G401.6 (cell line): ENCODE measurements at regions not wholly inside any gene's neighbourhood (a gene's known extent, or its start where the extent isn't known, plus 50 kb on each side); places are given as distances from the start of the nearest gene placed in this dataset.

ENCODE experiments used
- FAIRE-seq: peaks from 2 replicates; lab custom pipeline; 2012; peaks lifted over from hg19 to GRCh38; lab: Jason Lieb, UNC

GRCh38 chr20:57895161-57895855, 185.5 kb upstream of the PMEPA1 start:
- no peak for FAIRE-seq

- no peak for FAIRE-seq
These were observed 184.7 kb upstream of the PMEPA1 start for GRCh38 chr20:57894522-57894921.

GRCh38 chr20:57894096-57894495, 184.3 kb upstream of the PMEPA1 start:
- no peak for FAIRE-seq

- FAIRE-seq, result no peak
These were observed 183.7 kb upstream of the PMEPA1 start for GRCh38 chr20:57893366-57893999.

GRCh38 chr20:57892471-57892870, 182.7 kb upstream of the PMEPA1 start:
- no peak for FAIRE-seq

- no peak for FAIRE-seq
These were observed 181.2 kb upstream of the PMEPA1 start for GRCh38 chr20:57891014-57891413.

- no peak for FAIRE-seq
These were observed 180.5 kb upstream of the PMEPA1 start for GRCh38 chr20:57890202-57890800.

- FAIRE-seq, result no peak
These were observed 178.8 kb upstream of the PMEPA1 start for GRCh38 chr20:57888591-57888990.

- no peak for FAIRE-seq
These were observed 175.1 kb upstream of the PMEPA1 start for GRCh38 chr20:57884956-57885355.

GRCh38 chr20:57883761-57884160, 173.9 kb upstream of the PMEPA1 start:
- FAIRE-seq, result no peak

- no peak for FAIRE-seq
These were observed 173.4 kb upstream of the PMEPA1 start for GRCh38 chr20:57883224-57883623.

GRCh38 chr20:57882451-57883161, 172.8 kb upstream of the PMEPA1 start:
- no peak for FAIRE-seq

GRCh38 chr20:57881466-57882385, 171.9 kb upstream of the PMEPA1 start:
- FAIRE-seq, result no peak

- FAIRE-seq, result no peak
These were observed 170.7 kb upstream of the PMEPA1 start for GRCh38 chr20:57880571-57880892.

- no peak for FAIRE-seq
These were observed 170.2 kb upstream of the PMEPA1 start for GRCh38 chr20:57879779-57880570.

- FAIRE-seq, result no peak
These were observed 169.6 kb upstream of the PMEPA1 start for GRCh38 chr20:57879437-57879778.

GRCh38 chr20:57878786-57879424, 169.1 kb upstream of the PMEPA1 start:
- no peak for FAIRE-seq

GRCh38 chr20:57877995-57878394, 168.2 kb upstream of the PMEPA1 start:
- FAIRE-seq, result no peak

GRCh38 chr20:57877131-57877824, 167.5 kb upstream of the PMEPA1 start:
- FAIRE-seq, result no peak

GRCh38 chr20:57876163-57876562, 166.3 kb upstream of the PMEPA1 start:
- FAIRE-seq, result no peak
